PC-9 (cell line): ENCODE measurements at regions not wholly inside any gene's neighbourhood (a gene's known extent, or its start where the extent isn't known, plus 50 kb on each side); places are given as distances from the start of the nearest gene placed in this dataset.

Experiments used
- BruUV-seq: library from RNA; stranded (reverse); fragments of 400-500 nt; replicated peaks from 2 replicates; lab custom pipeline; 2021; lab: Mats Ljungman, UMichigan
- CTCF ChIA-PET: fragments of 300-600 bp; sonication (Branson Sonifier 250); formaldehyde crosslinking; loops from one replicate; lab custom pipeline; 2022; ENCODE audit warnings: antibody characterized with exemption; lab: Charles Lee
- POLR2A ChIA-PET: fragments of 300-600 bp; sonication (Branson Sonifier 250); formaldehyde crosslinking; loops from one replicate; lab custom pipeline; 2022; ENCODE audit warnings: antibody characterized with exemption; ENCODE audit not compliant: unreplicated experiment; lab: Charles Lee
- DNase-seq, 2 experiments: peaks; one replicate each; pipeline versions ENCODE4 v3.0.0 to v3.0.0-alpha.2; 2015 to 2022; ENCODE audit warnings: mixed read lengths in 1 of 2
- H2AFZ ChIP-seq: fragments of 200-600 bp; sonication (generic); 2 replicates; pipeline ENCODE4 v1.8.1; 2017; ENCODE audit warnings: antibody characterized with exemption
- H3F3A ChIP-seq: fragments of 200-600 bp; sonication (generic); 2 replicates; pipeline ENCODE4 v1.8.1; 2017; ENCODE audit warnings: antibody characterized with exemption, mild to moderate bottlenecking, low read depth; ENCODE audit not compliant: insufficient read depth
- H3K27ac ChIP-seq: fragments of 200-600 bp; sonication (generic); 2 replicates; pipeline ENCODE4 v1.6.1; 2016; ENCODE audit warnings: mixed run types
- H3K27me3 ChIP-seq: fragments of 200-600 bp; sonication (generic); 2 replicates; pipeline ENCODE4 v1.6.1; 2016; ENCODE audit warnings: low read depth, mixed run types; ENCODE audit not compliant: insufficient read depth
- H3K36me3 ChIP-seq: fragments of 200-600 bp; sonication (generic); 2 replicates; pipeline ENCODE4 v1.6.1; 2016; ENCODE audit warnings: low read depth, mixed run types
- H3K4me1 ChIP-seq: fragments of 200-600 bp; sonication (generic); replicated peaks from 2 replicates; pipeline ENCODE4 v1.6.1; 2016; ENCODE audit warnings: mixed run types; ENCODE audit not compliant: insufficient read depth
- H3K4me2 ChIP-seq: fragments of 200-600 bp; sonication (generic); 2 replicates; pipeline ENCODE4 v1.6.1; 2017; ENCODE audit warnings: mixed run types
- H3K4me3 ChIP-seq: fragments of 200-600 bp; sonication (generic); 2 replicates; pipeline ENCODE4 v1.6.1; 2016; ENCODE audit warnings: mixed run types
- H3K79me2 ChIP-seq: fragments of 200-600 bp; sonication (generic); 2 replicates; pipeline ENCODE4 v1.6.1; 2017; ENCODE audit warnings: low read depth, mixed run types
- H3K9me2 ChIP-seq: fragments of 200-600 bp; sonication (generic); 2 replicates; pipeline ENCODE4 v1.8.1; 2017; ENCODE audit warnings: mild to moderate bottlenecking; ENCODE audit not compliant: insufficient read depth
- H3K9me3 ChIP-seq: fragments of 200-600 bp; sonication (generic); 2 replicates; pipeline ENCODE4 v1.8.1; 2016; ENCODE audit warnings: low read depth; ENCODE audit not compliant: insufficient read depth
- H4K20me1 ChIP-seq: fragments of 200-600 bp; sonication (generic); 2 replicates; pipeline ENCODE4 v1.8.1; 2017; ENCODE audit not compliant: insufficient read depth
- EZH2 ChIP-seq: fragments of 200-600 bp; sonication (generic); IDR thresholded peaks from 2 replicates; pipeline ENCODE4 v1.8.0; 2017; ENCODE audit warnings: antibody characterized with exemption, low read depth
- intact Hi-C: fragments of 100-400 bp; cut with micrococcal nuclease; formaldehyde crosslinking; loops from one replicate; pipeline ENCODE4 v1.10.0; 2022; ENCODE audit not compliant: unreplicated experiment
- TF ChIP-seq, protein P1 (sequence below): fragments of 200-600 bp; sonication (generic); conservative IDR thresholded peaks from 2 replicates; pipeline ENCODE4 v1.6.1; 2017; ENCODE audit warnings: mixed run types, antibody characterized with exemption, mild to moderate bottlenecking, moderate library complexity

DNA sequence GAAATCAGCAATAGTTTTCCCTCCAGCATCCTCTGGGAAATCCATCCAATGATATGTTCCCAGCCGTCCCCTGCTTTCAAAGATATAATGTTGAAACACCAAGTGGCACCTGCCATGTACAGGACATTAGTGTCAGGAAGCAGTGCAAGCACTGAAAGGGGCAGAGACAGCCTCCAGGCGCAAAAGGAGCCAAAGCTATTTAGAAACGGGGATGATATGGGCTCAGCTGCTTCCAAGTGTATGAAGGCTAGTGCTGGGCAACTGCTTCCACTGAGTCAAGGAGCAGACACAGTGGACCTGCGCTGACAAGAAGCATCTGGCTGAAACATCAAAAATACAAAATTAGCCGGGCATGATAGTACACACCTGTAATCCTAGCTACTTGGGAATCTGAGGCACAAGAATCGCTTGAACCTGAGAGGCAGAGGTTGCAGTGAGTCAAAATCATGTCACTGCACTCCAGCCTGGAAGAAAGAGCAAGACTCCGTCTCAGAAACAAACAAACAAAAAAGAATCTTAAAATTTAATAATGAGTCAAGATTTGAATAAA is 119.7 kb downstream of the AQP9 start:
- ChIA-PET POLR2A (no interaction called here), CTCF (no interaction called here)
- Histone ChIP-seq H3F3A (peaks cover 32% of the 10 kb centered on the region), H3K9me3 (peaks cover 2% of the 10 kb centered on the region; the same call in 1 of the 2 replicates), H3K9me2 (no peaks in the 10 kb centered on the region), H3K79me2 (no peaks in the 10 kb centered on the region), H2AFZ (no peak overlapping the region), H4K20me1 (no peaks in the 10 kb centered on the region), H3K4me1 (peaks cover 41% of the 10 kb centered on the region), H3K4me2 (no peak overlapping the region), H3K27ac (no peak overlapping the region), H3K4me3 (no peak overlapping the region), H3K27me3 (no peaks in the 10 kb centered on the region), H3K36me3 (no peaks in the 10 kb centered on the region)
- no TSS peak for BruUV-seq
- intact Hi-C loops: no loop called here
- TF ChIP-seq, protein P1, sequence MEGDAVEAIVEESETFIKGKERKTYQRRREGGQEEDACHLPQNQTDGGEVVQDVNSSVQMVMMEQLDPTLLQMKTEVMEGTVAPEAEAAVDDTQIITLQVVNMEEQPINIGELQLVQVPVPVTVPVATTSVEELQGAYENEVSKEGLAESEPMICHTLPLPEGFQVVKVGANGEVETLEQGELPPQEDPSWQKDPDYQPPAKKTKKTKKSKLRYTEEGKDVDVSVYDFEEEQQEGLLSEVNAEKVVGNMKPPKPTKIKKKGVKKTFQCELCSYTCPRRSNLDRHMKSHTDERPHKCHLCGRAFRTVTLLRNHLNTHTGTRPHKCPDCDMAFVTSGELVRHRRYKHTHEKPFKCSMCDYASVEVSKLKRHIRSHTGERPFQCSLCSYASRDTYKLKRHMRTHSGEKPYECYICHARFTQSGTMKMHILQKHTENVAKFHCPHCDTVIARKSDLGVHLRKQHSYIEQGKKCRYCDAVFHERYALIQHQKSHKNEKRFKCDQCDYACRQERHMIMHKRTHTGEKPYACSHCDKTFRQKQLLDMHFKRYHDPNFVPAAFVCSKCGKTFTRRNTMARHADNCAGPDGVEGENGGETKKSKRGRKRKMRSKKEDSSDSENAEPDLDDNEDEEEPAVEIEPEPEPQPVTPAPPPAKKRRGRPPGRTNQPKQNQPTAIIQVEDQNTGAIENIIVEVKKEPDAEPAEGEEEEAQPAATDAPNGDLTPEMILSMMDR: no peak
- no peak for TF ChIP-seq EZH2
- DNase-seq: no peak

DNA sequence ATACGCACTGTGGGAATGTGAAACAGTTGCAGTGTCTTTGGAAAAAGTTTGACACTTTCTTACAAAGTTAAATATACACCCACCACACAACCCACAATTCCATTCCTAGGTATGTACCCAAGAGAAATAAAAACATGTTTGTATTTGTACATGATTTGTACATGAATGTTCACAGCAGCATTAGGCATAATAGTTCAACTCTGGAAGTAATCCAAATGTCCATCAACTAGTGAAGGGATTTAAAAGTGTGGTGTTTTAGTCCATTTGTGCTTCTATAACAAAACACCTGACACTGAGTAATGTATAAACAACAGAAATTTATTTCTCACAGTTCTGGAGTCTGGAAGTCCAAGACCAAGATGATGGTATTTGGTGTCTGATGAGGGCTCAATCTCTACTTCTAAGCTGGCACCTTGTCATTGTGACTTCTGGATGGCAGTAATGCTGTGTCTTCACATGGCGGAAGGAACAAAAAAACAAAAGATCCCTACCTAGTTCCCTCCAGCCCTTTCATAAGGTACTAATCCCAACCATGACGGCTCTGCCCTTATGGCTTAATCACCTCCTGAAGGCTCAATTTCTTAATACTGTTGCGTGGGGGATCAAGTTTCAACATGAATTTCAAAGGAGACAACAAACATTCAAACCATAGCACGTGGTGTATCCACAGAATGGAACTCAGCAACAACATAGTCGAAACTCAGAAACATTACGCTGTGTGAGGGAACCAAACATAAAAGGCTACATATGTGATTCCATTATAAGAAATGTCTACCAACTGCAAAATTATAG is 120.5 kb downstream of the AQP9 start:
- no TSS peak for BruUV-seq
- H3K4me3 ChIP-seq: 0 out of 2 replicates have a peak overlapping the region, but pooled peaks have one; percentile 8

DNA sequence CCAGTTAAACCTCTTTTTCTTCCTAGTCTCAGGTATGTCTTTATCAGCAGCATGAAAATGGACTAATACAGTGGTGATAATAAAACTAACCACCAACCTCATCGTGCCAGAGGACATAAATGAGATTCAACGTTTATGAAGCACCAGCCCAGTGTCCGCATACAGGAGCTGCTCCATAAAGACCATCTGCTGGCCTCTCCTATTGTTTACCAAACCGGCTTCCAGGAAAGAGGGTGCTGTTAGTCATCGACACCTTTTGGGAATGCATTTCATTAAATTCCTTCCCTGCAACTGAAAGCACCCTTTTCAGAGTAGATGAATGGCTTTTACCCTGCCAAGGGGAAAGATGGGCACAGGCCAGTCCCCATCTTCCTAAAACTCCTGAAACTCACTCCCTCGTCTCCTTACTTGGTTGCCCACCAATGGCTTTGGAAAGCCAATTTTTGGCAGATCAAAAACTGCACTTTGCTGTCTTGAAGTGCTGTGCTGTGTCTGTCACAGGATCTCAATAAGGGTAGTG is 122.1 kb downstream of the AQP9 start:
- H3F3A ChIP-seq: peaks cover 32% of the 10 kb centered on the region
- intact Hi-C loops: loop anchor here (1.0 to 10.0 kb wide), 8 partner anchors 33 to 515 kb away; partner anchors contain the start of gene MINDY2
- TSS peak; percentile 78 for BruUV-seq
- H3K9me2 ChIP-seq: no peaks in the 10 kb centered on the region
- 0 out of 2 replicates have a peak, but pooled peaks cover 2% of the 10 kb centered on the region for H3K9me3 ChIP-seq
- peak overlapping the region; percentile 3; the same call in 1 of the 2 replicates for H2AFZ ChIP-seq
- H3K4me1 ChIP-seq: peaks cover 46% of the 10 kb centered on the region
- CTCF ChIA-PET: no interaction called here
- H3K4me3 ChIP-seq: 0 out of 2 replicates have a peak overlapping the region, but pooled peaks have one; percentile 27
- peak overlapping the region; percentile 98 for H3K27ac ChIP-seq
- peak overlapping the region; percentile 65 for H3K4me2 ChIP-seq
- peak; percentile 67 to 95 for DNase-seq
- POLR2A ChIA-PET: interaction anchor here (0.5 to 0.8 kb wide), 3 partner anchors 38 to 383 kb away, joined by 4 to 7 read pairs (median 7); no protein-coding TSS in a partner anchor
- H3K79me2 ChIP-seq: no peaks in the 10 kb centered on the region
- no peaks in the 10 kb centered on the region for H3K27me3 ChIP-seq
- TF ChIP-seq EZH2: no peak
- TF ChIP-seq, protein P1: no peak
- H3K36me3 ChIP-seq: no peaks in the 10 kb centered on the region
- no peaks in the 10 kb centered on the region for H4K20me1 ChIP-seq

More for the DNA sequence above, 120.5 kb downstream of the AQP9 start:
- peak overlapping the region; percentile 37; the same call in 1 of the 2 replicates for H3K27ac ChIP-seq
- H3F3A ChIP-seq: peaks cover 32% of the 10 kb centered on the region
- no peak for DNase-seq
- POLR2A ChIA-PET: no interaction called here
- no peaks in the 10 kb centered on the region for H3K9me2 ChIP-seq
- intact Hi-C loops: no loop called here
- H2AFZ ChIP-seq: no peak overlapping the region
- H3K27me3 ChIP-seq: no peaks in the 10 kb centered on the region
- H3K4me1 ChIP-seq: peaks cover 41% of the 10 kb centered on the region
- no peaks in the 10 kb centered on the region for H4K20me1 ChIP-seq
- no peaks in the 10 kb centered on the region for H3K79me2 ChIP-seq
- H3K9me3 ChIP-seq: peaks cover 2% of the 10 kb centered on the region; the same call in 1 of the 2 replicates
- no peak for TF ChIP-seq EZH2
- TF ChIP-seq, protein P1: no peak
- H3K36me3 ChIP-seq: no peaks in the 10 kb centered on the region
- H3K4me2 ChIP-seq: no peak overlapping the region
- CTCF ChIA-PET: no interaction called here
